GM18511 (cell line): ENCODE measurements at regions not wholly inside any gene's neighbourhood (a gene's known extent, or its start where the extent isn't known, plus 50 kb on each side); places are given as distances from the start of the nearest gene placed in this dataset.
"Not testable (repeated sequence)": the region's sequence is repeated elsewhere in the genome, so short reads cannot be mapped to it uniquely, and the experiment has no call there.

Experiments
- ATAC-seq: cut with Tn5 transposase; IDR thresholded peaks from one replicate; pipeline ENCODE4 v1.9.1; 2021; ENCODE audit warnings: mild to moderate bottlenecking, moderate library complexity; ENCODE audit not compliant: unreplicated experiment

- ATAC-seq = no peak
These were observed 633.7 kb downstream of the MECOM start for GRCh38 chr3:169029674-169030285.

- ATAC-seq = no peak
These were observed 634.8 kb downstream of the MECOM start for GRCh38 chr3:169028716-169029115.

- no peak for ATAC-seq
These were observed 636.8 kb downstream of the MECOM start for GRCh38 chr3:169026543-169027182.

- no peak for ATAC-seq
These were observed 641.1 kb downstream of the MECOM start for GRCh38 chr3:169022457-169022856.

GRCh38 chr3:169020371-169020770 lies 643.1 kb downstream of the MECOM start:
- no peak for ATAC-seq

- ATAC-seq = no peak
These were observed 654.1 kb downstream of the MECOM start for GRCh38 chr3:169009453-169009852.

- no peak for ATAC-seq
These were observed 654.6 kb downstream of the MECOM start for GRCh38 chr3:169008776-169009358.

GRCh38 chr3:169007145-169007544 lies 656.4 kb downstream of the MECOM start:
- no peak for ATAC-seq

GRCh38 chr3:169006398-169006797 lies 657.1 kb downstream of the MECOM start:
- ATAC-seq = not testable (repeated sequence)

GRCh38 chr3:169002689-169003088 lies 660.8 kb downstream of the MECOM start:
- no peak for ATAC-seq

- no peak for ATAC-seq
These were observed 664.7 kb downstream of the MECOM start for GRCh38 chr3:168998792-168999191.

- no peak for ATAC-seq
These were observed 666.0 kb downstream of the MECOM start for GRCh38 chr3:168997488-168997887.

- ATAC-seq = no peak
These were observed 666.9 kb downstream of the MECOM start for GRCh38 chr3:168996622-168997021.

GRCh38 chr3:168995129-168995528 lies 668.4 kb downstream of the MECOM start:
- ATAC-seq = no peak

- ATAC-seq = no peak
These were observed 671.7 kb downstream of the MECOM start for GRCh38 chr3:168991803-168992202.

GRCh38 chr3:168990621-168991020 lies 672.9 kb downstream of the MECOM start:
- no peak for ATAC-seq

- ATAC-seq = no peak
These were observed 673.4 kb downstream of the MECOM start for GRCh38 chr3:168990134-168990533.

GRCh38 chr3:168989396-168989795 lies 674.1 kb downstream of the MECOM start:
- ATAC-seq = no peak

GRCh38 chr3:168988853-168989252 lies 674.7 kb downstream of the MECOM start:
- no peak for ATAC-seq

- ATAC-seq = no peak
These were observed 678.6 kb downstream of the MECOM start for GRCh38 chr3:168984872-168985271.

GRCh38 chr3:168983046-168983445 lies 680.5 kb downstream of the MECOM start:
- ATAC-seq = no peak

GRCh38 chr3:168981396-168981795 lies 682.1 kb downstream of the MECOM start:
- ATAC-seq = no peak
